ENCODE measurements at regions not wholly inside any gene's neighbourhood (a gene's known extent, or its start where the extent isn't known, plus 50 kb on each side); places are given as distances from the start of the nearest gene placed in this dataset.

- no peak overlapping the region for H3K27ac ChIP-seq
- no peaks in the 10 kb centered on the region for H3K36me3 ChIP-seq
- H3K9me3 ChIP-seq = no peaks in the 10 kb centered on the region
- H3K27me3 ChIP-seq = no peaks in the 10 kb centered on the region
- no peak overlapping the region for H3K4me3 ChIP-seq
- H3K4me1 ChIP-seq = no peaks in the 10 kb centered on the region
- no peak for DNase-seq
- TF ChIP-seq POLR2A (IDR thresholded peaks at IDR 0.05) = no peak
- TF ChIP-seq, protein P1, sequence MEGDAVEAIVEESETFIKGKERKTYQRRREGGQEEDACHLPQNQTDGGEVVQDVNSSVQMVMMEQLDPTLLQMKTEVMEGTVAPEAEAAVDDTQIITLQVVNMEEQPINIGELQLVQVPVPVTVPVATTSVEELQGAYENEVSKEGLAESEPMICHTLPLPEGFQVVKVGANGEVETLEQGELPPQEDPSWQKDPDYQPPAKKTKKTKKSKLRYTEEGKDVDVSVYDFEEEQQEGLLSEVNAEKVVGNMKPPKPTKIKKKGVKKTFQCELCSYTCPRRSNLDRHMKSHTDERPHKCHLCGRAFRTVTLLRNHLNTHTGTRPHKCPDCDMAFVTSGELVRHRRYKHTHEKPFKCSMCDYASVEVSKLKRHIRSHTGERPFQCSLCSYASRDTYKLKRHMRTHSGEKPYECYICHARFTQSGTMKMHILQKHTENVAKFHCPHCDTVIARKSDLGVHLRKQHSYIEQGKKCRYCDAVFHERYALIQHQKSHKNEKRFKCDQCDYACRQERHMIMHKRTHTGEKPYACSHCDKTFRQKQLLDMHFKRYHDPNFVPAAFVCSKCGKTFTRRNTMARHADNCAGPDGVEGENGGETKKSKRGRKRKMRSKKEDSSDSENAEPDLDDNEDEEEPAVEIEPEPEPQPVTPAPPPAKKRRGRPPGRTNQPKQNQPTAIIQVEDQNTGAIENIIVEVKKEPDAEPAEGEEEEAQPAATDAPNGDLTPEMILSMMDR (IDR thresholded peaks at IDR 0.05) = no peak
- intact Hi-C loops (cut with DNase I; ENCODE audit: low total_unique reads) = no loop called here
Measured at GRCh38 chrX:121592884-121593283, 545.5 kb downstream of the GLUD2 start.

GRCh38 chrX:121598356-121598755, 550.9 kb downstream of the GLUD2 start:
- H3K27me3 ChIP-seq = no peaks in the 10 kb centered on the region
- H3K9me3 ChIP-seq = no peaks in the 10 kb centered on the region
- H3K4me1 ChIP-seq = no peaks in the 10 kb centered on the region
- no peak overlapping the region for H3K4me3 ChIP-seq
- H3K36me3 ChIP-seq = no peaks in the 10 kb centered on the region
- intact Hi-C loops (cut with DNase I; ENCODE audit: low total_unique reads) = no loop called here
- H3K27ac ChIP-seq = no peak overlapping the region
- no peak for DNase-seq
- TF ChIP-seq POLR2A (IDR thresholded peaks at IDR 0.05) = no peak
- TF ChIP-seq, protein P1 (IDR thresholded peaks at IDR 0.05) = no peak

DNA sequence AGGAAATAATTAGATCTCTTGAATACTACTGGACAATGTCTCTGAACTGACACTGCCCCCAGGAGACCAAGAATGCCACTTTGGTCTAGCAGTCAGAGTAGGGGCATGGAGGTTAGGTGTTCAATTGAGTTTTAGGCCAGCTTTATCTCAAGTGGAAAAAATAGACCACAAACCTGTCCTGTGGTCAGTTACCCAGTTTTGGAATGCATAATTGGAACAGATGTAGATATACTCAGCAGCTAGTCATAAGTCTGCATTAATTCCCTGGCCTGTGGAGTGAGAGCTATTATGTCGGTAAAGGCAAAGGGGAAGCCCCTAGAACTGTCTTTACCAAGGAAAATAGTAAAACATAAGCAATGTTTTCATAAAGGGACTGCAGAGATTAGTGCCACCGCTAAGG, 587.7 kb downstream of the GLUD2 start:
- H3K27ac ChIP-seq = no peak overlapping the region
- H3K27me3 ChIP-seq = no peaks in the 10 kb centered on the region
- no peaks in the 10 kb centered on the region for H3K9me3 ChIP-seq
- intact Hi-C loops (cut with DNase I; ENCODE audit: low total_unique reads) = no loop called here
- no peaks in the 10 kb centered on the region for H3K4me1 ChIP-seq
- TF ChIP-seq POLR2A (IDR thresholded peaks at IDR 0.05) = no peak
- TF ChIP-seq, protein P1 (IDR thresholded peaks at IDR 0.05) = no peak
- H3K36me3 ChIP-seq = no peaks in the 10 kb centered on the region
- no peak overlapping the region for H3K4me3 ChIP-seq
- no peak for DNase-seq

DNA sequence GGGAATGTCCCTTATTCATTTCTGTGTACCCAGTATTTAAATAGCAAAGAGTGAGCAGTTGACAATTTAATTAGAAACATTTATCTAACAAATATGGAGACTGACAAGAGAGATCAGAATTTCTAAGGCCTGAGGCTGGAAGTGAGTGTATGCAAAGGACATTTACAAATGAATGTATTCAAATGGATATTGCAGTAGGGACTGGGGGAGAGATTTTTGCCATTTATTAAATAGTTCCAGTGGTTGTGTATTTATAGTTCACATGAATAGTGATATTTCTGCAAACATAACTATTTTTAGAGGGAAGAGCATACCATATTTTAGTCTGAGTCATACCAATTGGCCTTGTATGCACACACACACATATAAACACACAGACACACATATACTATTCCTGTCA, 592.4 kb downstream of the GLUD2 start:
- no peak for DNase-seq
- TF ChIP-seq POLR2A (IDR thresholded peaks at IDR 0.05) = no peak
- TF ChIP-seq, protein P1 (IDR thresholded peaks at IDR 0.05) = no peak
- intact Hi-C loops (cut with DNase I; ENCODE audit: low total_unique reads) = no loop called here
- no peaks in the 10 kb centered on the region for H3K36me3 ChIP-seq
- no peaks in the 10 kb centered on the region for H3K4me1 ChIP-seq
- H3K4me3 ChIP-seq = no peak overlapping the region
- no peak overlapping the region for H3K27ac ChIP-seq
- H3K9me3 ChIP-seq = no peaks in the 10 kb centered on the region
- H3K27me3 ChIP-seq = no peaks in the 10 kb centered on the region

DNA sequence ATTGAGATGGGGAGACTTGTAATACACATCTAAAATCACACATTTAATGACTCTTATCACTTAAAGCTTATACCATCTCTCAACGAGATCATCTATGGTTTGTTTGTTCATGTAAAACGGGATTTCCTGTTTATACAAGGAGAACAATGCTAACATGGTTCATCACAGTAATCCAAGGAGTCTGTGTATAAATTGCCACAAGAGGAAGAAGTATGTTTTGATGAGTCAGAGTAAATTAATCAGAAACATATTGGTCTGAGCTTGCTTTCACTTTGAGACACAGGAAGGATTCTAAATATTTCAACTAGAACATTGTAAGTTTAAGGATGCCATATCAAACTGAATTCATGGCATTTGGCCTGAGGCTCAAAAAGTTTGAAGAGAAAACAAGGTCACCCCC, 594.1 kb downstream of the GLUD2 start:
- intact Hi-C loops (cut with DNase I; ENCODE audit: low total_unique reads) = no loop called here
- no peak for DNase-seq
- no peak overlapping the region for H3K4me3 ChIP-seq

More for the DNA sequence above, 594.1 kb downstream of the GLUD2 start:
- Histone ChIP-seq H3K27ac (no peak overlapping the region), H3K27me3 (no peaks in the 10 kb centered on the region), H3K4me1 (no peaks in the 10 kb centered on the region), H3K36me3 (no peaks in the 10 kb centered on the region), H3K9me3 (no peaks in the 10 kb centered on the region)
- TF ChIP-seq, protein P1 (IDR thresholded peaks at IDR 0.05) = no peak
- no peak for TF ChIP-seq POLR2A (IDR thresholded peaks at IDR 0.05)
